H9 (cell line): ENCODE measurements at regions not wholly inside any gene's neighbourhood (a gene's known extent, or its start where the extent isn't known, plus 50 kb on each side); places are given as distances from the start of the nearest gene placed in this dataset.

Experiments used
- DNase-seq: peaks from one replicate; pipeline ENCODE4 v3.0.0-alpha.2; 2017
- H2AFZ ChIP-seq: one replicate; pipeline ENCODE4 v1.6.1; 2013; ENCODE audit warnings: mild to moderate bottlenecking, low read length, control low read depth, moderate library complexity
- H2AK5ac ChIP-seq: 2 replicates; pipeline ENCODE4 v1.6.1; 2013; ENCODE audit warnings: low read length, control low read depth, mixed read lengths; ENCODE audit not compliant: insufficient read length
- H2BK120ac ChIP-seq: one replicate; pipeline ENCODE4 v1.6.1; 2013; ENCODE audit warnings: low read depth, mild to moderate bottlenecking, low read length, control low read depth, inconsistent platforms; ENCODE audit not compliant: poor library complexity, severe bottlenecking
- H2BK12ac ChIP-seq: 2 replicates; pipeline ENCODE4 v1.6.1; 2013; ENCODE audit warnings: low read length, control low read depth, mixed read lengths, low read depth; ENCODE audit not compliant: insufficient read length
- H2BK15ac ChIP-seq: 2 replicates; pipeline ENCODE4 v1.6.1; 2013; ENCODE audit warnings: low read depth, low read length, control low read depth
- H2BK20ac ChIP-seq: one replicate; pipeline ENCODE4 v1.6.1; 2013; ENCODE audit warnings: low read depth, mild to moderate bottlenecking, low read length, control low read depth, inconsistent platforms; ENCODE audit not compliant: poor library complexity, severe bottlenecking
- H2BK5ac ChIP-seq: 2 replicates; pipeline ENCODE4 v1.6.1; 2013; ENCODE audit warnings: low read length, control low read depth, mixed read lengths; ENCODE audit not compliant: insufficient read length
- H3K14ac ChIP-seq: 2 replicates; pipeline ENCODE4 v1.6.1; 2013; ENCODE audit warnings: low read length, control low read depth; ENCODE audit not compliant: insufficient read depth
- H3K18ac ChIP-seq: 2 replicates; pipeline ENCODE4 v1.6.1; 2013; ENCODE audit warnings: low read depth, mild to moderate bottlenecking, mixed read lengths, low read length, control low read depth; ENCODE audit not compliant: insufficient read length
- H3K23ac ChIP-seq: 2 replicates; pipeline ENCODE4 v1.6.1; 2013; ENCODE audit warnings: low read length, control low read depth, mixed read lengths, low read depth; ENCODE audit not compliant: insufficient read length
- H3K23me2 ChIP-seq: 2 replicates; pipeline ENCODE4 v1.6.1; 2013; ENCODE audit warnings: low read depth, mild to moderate bottlenecking, mixed read lengths, low read length, control low read depth; ENCODE audit not compliant: insufficient read length, poor library complexity, severe bottlenecking
- H3K27ac ChIP-seq: 2 replicates; pipeline ENCODE4 v1.5.1; 2013; ENCODE audit warnings: low read length, control low read depth, mixed read lengths, low read depth; ENCODE audit not compliant: insufficient read length
- H3K27me3 ChIP-seq: 2 replicates; pipeline ENCODE4 v1.6.1; 2013; ENCODE audit warnings: low read length, control low read depth, inconsistent platforms; ENCODE audit not compliant: insufficient read depth
- H3K4ac ChIP-seq: 2 replicates; pipeline ENCODE4 v1.6.1; 2013; ENCODE audit warnings: low read depth, mild to moderate bottlenecking, control low read depth, inconsistent platforms, low read length, moderate library complexity
- H3K4me1 ChIP-seq: 2 replicates; pipeline ENCODE4 v1.6.1; 2013; ENCODE audit warnings: low read length, control low read depth, inconsistent platforms; ENCODE audit not compliant: insufficient read depth
- H3K4me2 ChIP-seq: 2 replicates; pipeline ENCODE4 v1.6.1; 2013; ENCODE audit warnings: low read length, control low read depth, mixed read lengths; ENCODE audit not compliant: insufficient read length, insufficient read depth
- H3K56ac ChIP-seq: 2 replicates; pipeline ENCODE4 v1.6.1; 2013; ENCODE audit warnings: low read depth, mild to moderate bottlenecking, mixed read lengths, low read length, control low read depth; ENCODE audit not compliant: insufficient read length
- H3K79me1 ChIP-seq: 2 replicates; pipeline ENCODE4 v1.6.1; 2013; ENCODE audit warnings: low read depth, mild to moderate bottlenecking, moderate library complexity, low read length, control low read depth, inconsistent platforms; ENCODE audit not compliant: insufficient read depth, poor library complexity, severe bottlenecking
- H3K79me2 ChIP-seq: 2 replicates; pipeline ENCODE4 v1.6.1; 2013; ENCODE audit warnings: low read length, control low read depth, inconsistent platforms; ENCODE audit not compliant: insufficient read depth
- H3K9ac ChIP-seq: 2 replicates; pipeline ENCODE4 v1.6.1; 2013; ENCODE audit warnings: low read length, control low read depth, mixed read lengths; ENCODE audit not compliant: insufficient read length; ENCODE audit errors: extremely low read depth
- H3K9me3 ChIP-seq: one replicate; pipeline ENCODE4 v1.6.1; 2013; ENCODE audit warnings: low read depth, low read length, inconsistent platforms; ENCODE audit not compliant: control insufficient read depth
- H3T11ph ChIP-seq: one replicate; pipeline ENCODE4 v1.6.1; 2013; ENCODE audit warnings: mild to moderate bottlenecking, low read length, control low read depth, inconsistent platforms
- H4K20me1 ChIP-seq: one replicate; pipeline ENCODE4 v1.6.1; 2013; ENCODE audit not compliant: control insufficient read depth, insufficient read length, insufficient read depth
- H4K5ac ChIP-seq: 2 replicates; pipeline ENCODE4 v1.6.1; 2013; ENCODE audit warnings: low read depth, mild to moderate bottlenecking, mixed read lengths, low read length, control low read depth; ENCODE audit not compliant: insufficient read length
- H4K8ac ChIP-seq: replicated peaks from 2 replicates; pipeline ENCODE4 v1.6.1; 2013; ENCODE audit warnings: low read length, control low read depth, mixed read lengths, low read depth; ENCODE audit not compliant: insufficient read length
- H4K91ac ChIP-seq: 2 replicates; pipeline ENCODE4 v1.6.1; 2013; ENCODE audit warnings: low read depth, mild to moderate bottlenecking, moderate library complexity, mixed read lengths, low read length, control low read depth; ENCODE audit not compliant: insufficient read length
- H3K27ac Mint-ChIP-seq, 3 experiments: 2 replicates in 2 of 3; 3 replicates in 1 of 3; pipeline ENCODE4 v1.8.0; 2020 to 2021; ENCODE audit warnings: mixed read lengths in 3 of 3, mild to moderate bottlenecking in 1 of 3, moderate library complexity in 1 of 3
- H3K27me3 Mint-ChIP-seq: 2 replicates; pipeline ENCODE4 v1.8.0; 2021; ENCODE audit warnings: low read depth, mild to moderate bottlenecking, moderate library complexity, mixed read lengths
- H3K36me3 Mint-ChIP-seq, 3 experiments: 2 replicates in 2 of 3; 3 replicates in 1 of 3; pipeline ENCODE4 v1.8.0; 2020 to 2021; ENCODE audit warnings: low read depth in 3 of 3, mixed read lengths in 3 of 3; ENCODE audit not compliant: insufficient read depth in 1 of 3
- H3K4me1 Mint-ChIP-seq, 2 experiments: 2 replicates each; pipeline ENCODE4 v1.8.0; 2020; ENCODE audit warnings: mixed read lengths in 2 of 2
- H3K4me3 Mint-ChIP-seq, 2 experiments: 2 replicates in 1 of 2; 3 replicates in 1 of 2; pipeline ENCODE4 v1.8.0; 2020 to 2021; ENCODE audit warnings: mild to moderate bottlenecking in 2 of 2, mixed read lengths in 2 of 2, moderate library complexity in 1 of 2
- H3K9me3 Mint-ChIP-seq, 2 experiments: 2 replicates in 1 of 2; 3 replicates in 1 of 2; pipeline ENCODE4 v1.8.0; 2020; ENCODE audit warnings: mild to moderate bottlenecking in 2 of 2, mixed read lengths in 2 of 2, moderate library complexity in 1 of 2
- CTCF ChIP-seq: fragments of 200-600 bp; sonication (generic); conservative IDR thresholded peaks from 3 replicates; pipeline ENCODE4 v1.8.0; 2021; ENCODE audit warnings: antibody characterized with exemption, mild to moderate bottlenecking
- WGBS: extraction: QIAGEN DNeasy Blood & Tissue Kit; methylation state at CpG from one replicate; pipeline ENCODE4 v1.1.7; 2013; ENCODE audit warnings: missing lambda C conversion rate, low lambda C conversion rate, mixed read lengths; ENCODE audit not compliant: insufficient read length; ENCODE audit errors: extremely low coverage; 5-methylcytosine and 5-hydroxymethylcytosine counted together

GRCh38 chr7:26471306-26472075, 179.8 kb downstream of the SNX10 start:
- no peak overlapping the region for H4K5ac ChIP-seq
- TF ChIP-seq CTCF: no peak
- no peak overlapping the region for H3K4ac ChIP-seq
- H3K79me1 ChIP-seq: no peaks in the 10 kb centered on the region
- no peak overlapping the region for H2AFZ ChIP-seq
- no peak for DNase-seq
- no peak overlapping the region for H2AK5ac ChIP-seq
- H3K4me2 ChIP-seq: no peak overlapping the region
- H2BK20ac ChIP-seq: no peak overlapping the region
- no peak overlapping the region for H4K8ac ChIP-seq
- no peak overlapping the region for H4K91ac ChIP-seq
- H3K9me3 ChIP-seq: no peaks in the 10 kb centered on the region
- no peak overlapping the region for H2BK15ac ChIP-seq
- H3K23ac ChIP-seq: no peak overlapping the region
- peaks cover 4% of the 10 kb centered on the region for H3K27me3 Mint-ChIP-seq
- WGBS: no CpG with 5 or more reads among the region's 9 CpGs
- no peak overlapping the region for H3K27ac Mint-ChIP-seq
- H3K14ac ChIP-seq: no peak overlapping the region
- H3K9me3 Mint-ChIP-seq: no peaks in the 10 kb centered on the region; a peak in 1 of 5 replicates
- no peak overlapping the region for H3K9ac ChIP-seq
- peaks cover 3% of the 10 kb centered on the region; the same call in 1 of the 2 replicates for H3K4me1 ChIP-seq
- no peak overlapping the region for H2BK120ac ChIP-seq
- no peak overlapping the region for H3K18ac ChIP-seq
- no peak overlapping the region for H2BK5ac ChIP-seq
- H3K36me3 Mint-ChIP-seq: no peaks in the 10 kb centered on the region
- peaks cover 4% of the 10 kb centered on the region in 2 experiments for H3K4me1 Mint-ChIP-seq
- no peak overlapping the region for H2BK12ac ChIP-seq
- no peak overlapping the region for H3T11ph ChIP-seq
- H3K27me3 ChIP-seq: no peaks in the 10 kb centered on the region
- no peak overlapping the region for H3K27ac ChIP-seq
- H3K56ac ChIP-seq: no peak overlapping the region
- H3K23me2 ChIP-seq: no peaks in the 10 kb centered on the region
- H3K4me3 Mint-ChIP-seq: no peak overlapping the region
- H3K79me2 ChIP-seq: no peaks in the 10 kb centered on the region
- H4K20me1 ChIP-seq: no peaks in the 10 kb centered on the region
